Suprapubic skin (tissue), 3 donors: ENCODE measurements at regions not wholly inside any gene's neighbourhood (a gene's known extent, or its start where the extent isn't known, plus 50 kb on each side); places are given as distances from the start of the nearest gene placed in this dataset.

ENCODE experiments used
- EP300 ChIP-seq: sonication (generic); formaldehyde crosslinking; IDR thresholded peaks from one replicate; pipeline ENCODE4 v1.6.1; 2017; ENCODE audit warnings: antibody characterized with exemption
- POLR2A ChIP-seq, 2 donors: fragments of 450-650 bp; IDR thresholded peaks; one replicate each; pipeline ENCODE4 v1.6.1; 2017; ENCODE audit warnings: antibody characterized with exemption in 2 of 2, mild to moderate bottlenecking in 2 of 2, moderate library complexity in 2 of 2
- TF ChIP-seq, protein P1 (sequence below), 2 donors: fragments of 200-600 bp in 1 of 2; fragments of 450-650 bp in 1 of 2; sonication (generic) in 1 of 2; IDR thresholded peaks; one replicate each; pipeline ENCODE4 v1.5.1; 2016 to 2019; ENCODE audit warnings: antibody characterized with exemption in 2 of 2, mild to moderate bottlenecking in 1 of 2, moderate library complexity in 1 of 2

DNA sequence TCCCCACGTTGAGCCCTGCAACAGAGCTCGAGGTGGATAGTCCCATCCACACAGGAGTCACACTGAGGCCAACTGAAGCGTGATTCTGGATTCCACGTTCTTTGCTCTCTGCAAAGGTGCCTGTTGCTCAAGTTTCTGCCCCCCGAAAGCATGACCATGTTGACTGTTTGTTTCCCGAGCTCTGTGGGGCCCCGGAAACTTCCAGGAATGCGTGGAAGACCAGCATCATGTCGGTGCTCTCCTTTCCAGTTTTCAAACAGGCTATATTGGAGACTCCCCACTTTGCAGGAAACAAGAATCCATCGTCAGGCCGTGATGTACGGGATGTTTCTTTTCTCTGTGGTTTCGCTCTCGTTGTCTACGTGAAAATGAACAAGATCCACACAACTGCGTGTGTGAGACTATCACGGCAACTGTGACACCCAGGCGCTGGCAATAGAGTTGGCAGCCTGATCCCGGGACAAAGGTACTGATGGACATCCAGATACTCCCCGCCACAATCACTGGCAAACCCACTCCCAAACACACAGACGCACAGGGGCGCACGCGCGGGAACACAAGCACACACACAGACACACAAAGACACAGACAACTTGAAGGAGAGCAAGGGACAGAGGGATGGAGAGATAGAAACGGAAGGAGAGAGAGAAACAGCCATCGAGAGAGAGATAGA, 444.6 kb upstream of the DEFB115 start:
- TF ChIP-seq EP300 (no peak), POLR2A (IDR thresholded peaks at IDR 0.05) (no peak)
- TF ChIP-seq, protein P1, sequence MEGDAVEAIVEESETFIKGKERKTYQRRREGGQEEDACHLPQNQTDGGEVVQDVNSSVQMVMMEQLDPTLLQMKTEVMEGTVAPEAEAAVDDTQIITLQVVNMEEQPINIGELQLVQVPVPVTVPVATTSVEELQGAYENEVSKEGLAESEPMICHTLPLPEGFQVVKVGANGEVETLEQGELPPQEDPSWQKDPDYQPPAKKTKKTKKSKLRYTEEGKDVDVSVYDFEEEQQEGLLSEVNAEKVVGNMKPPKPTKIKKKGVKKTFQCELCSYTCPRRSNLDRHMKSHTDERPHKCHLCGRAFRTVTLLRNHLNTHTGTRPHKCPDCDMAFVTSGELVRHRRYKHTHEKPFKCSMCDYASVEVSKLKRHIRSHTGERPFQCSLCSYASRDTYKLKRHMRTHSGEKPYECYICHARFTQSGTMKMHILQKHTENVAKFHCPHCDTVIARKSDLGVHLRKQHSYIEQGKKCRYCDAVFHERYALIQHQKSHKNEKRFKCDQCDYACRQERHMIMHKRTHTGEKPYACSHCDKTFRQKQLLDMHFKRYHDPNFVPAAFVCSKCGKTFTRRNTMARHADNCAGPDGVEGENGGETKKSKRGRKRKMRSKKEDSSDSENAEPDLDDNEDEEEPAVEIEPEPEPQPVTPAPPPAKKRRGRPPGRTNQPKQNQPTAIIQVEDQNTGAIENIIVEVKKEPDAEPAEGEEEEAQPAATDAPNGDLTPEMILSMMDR (IDR thresholded peaks at IDR 0.05), result no peak
